ENCODE measurements at regions not wholly inside any gene's neighbourhood (a gene's known extent, or its start where the extent isn't known, plus 50 kb on each side); places are given as distances from the start of the nearest gene placed in this dataset.

GRCh38 chr2:3130889-3131635 is 246.6 kb downstream of the EIPR1 start:
- Histone ChIP-seq H3K4me1 (ENCODE audit: control insufficient read depth, low read length) (peaks cover 20% of the 10 kb centered on the region), H3K79me2 (ENCODE audit: control insufficient read depth, low read length) (no peaks in the 10 kb centered on the region), H3K27ac (ENCODE audit: low read depth, low read length) (no peak overlapping the region), H3K9me2 (replicated peaks; ENCODE audit: control insufficient read depth, low read length) (no peaks in the 10 kb centered on the region), H3F3A (ENCODE audit: control insufficient read depth, insufficient read depth) (no peaks in the 10 kb centered on the region), H3K36me3 (ENCODE audit: control insufficient read depth, low read length) (no peaks in the 10 kb centered on the region), H3K4me2 (ENCODE audit: low read length) (no peak overlapping the region), H3K4me3 (ENCODE audit: low read length) (no peak overlapping the region), H4K20me1 (ENCODE audit: control insufficient read depth, insufficient read depth, low read depth, low read length) (no peaks in the 10 kb centered on the region), H3K27me3 (ENCODE audit: control insufficient read depth, low read length) (no peaks in the 10 kb centered on the region), H3K9me3 (ENCODE audit: control insufficient read depth, insufficient read depth, low read length) (no peaks in the 10 kb centered on the region; the same call in 1 of the 2 replicates)
- TF ChIP-seq CTCF (IDR thresholded peaks at IDR 0.05; ENCODE audit: low read depth, low read length, poor library complexity, severe bottlenecking) = no peak

GRCh38 chr2:3130444-3130843 is 247.2 kb downstream of the EIPR1 start:
- peaks cover 20% of the 10 kb centered on the region for H3K4me1 ChIP-seq (ENCODE audit: control insufficient read depth, low read length)
- H3K79me2 ChIP-seq (ENCODE audit: control insufficient read depth, low read length) = no peaks in the 10 kb centered on the region

GRCh38 chr2:3129867-3130266 is 247.8 kb downstream of the EIPR1 start:
- H4K20me1 ChIP-seq (ENCODE audit: control insufficient read depth, insufficient read depth, low read depth, low read length) = no peaks in the 10 kb centered on the region
- H3K36me3 ChIP-seq (ENCODE audit: control insufficient read depth, low read length) = no peaks in the 10 kb centered on the region
- H3K4me1 ChIP-seq (ENCODE audit: control insufficient read depth, low read length) = peaks cover 20% of the 10 kb centered on the region
- no peak overlapping the region for H3K27ac ChIP-seq (ENCODE audit: low read depth, low read length)
- H3K4me3 ChIP-seq (ENCODE audit: low read length) = no peak overlapping the region
- no peaks in the 10 kb centered on the region for H3K9me2 ChIP-seq (replicated peaks; ENCODE audit: control insufficient read depth, low read length)
- H3K4me2 ChIP-seq (ENCODE audit: low read length) = no peak overlapping the region
- no peaks in the 10 kb centered on the region for H3K79me2 ChIP-seq (ENCODE audit: control insufficient read depth, low read length)
- TF ChIP-seq CTCF (IDR thresholded peaks at IDR 0.05; ENCODE audit: low read depth, low read length, poor library complexity, severe bottlenecking) (no peak), EZH2phosphoT487 (IDR thresholded peaks at IDR 0.05; ENCODE audit: borderline replicate concordance, low read length) (no peak)
- H3K27me3 ChIP-seq (ENCODE audit: control insufficient read depth, low read length) = no peaks in the 10 kb centered on the region
- no peaks in the 10 kb centered on the region for H3K9me3 ChIP-seq (ENCODE audit: control insufficient read depth, insufficient read depth, low read length)
- no peaks in the 10 kb centered on the region for H3F3A ChIP-seq (ENCODE audit: control insufficient read depth, insufficient read depth)

More at GRCh38 chr2:3130444-3130843, 247.2 kb downstream of the EIPR1 start:
- Histone ChIP-seq H3K27me3 (ENCODE audit: control insufficient read depth, low read length) (no peaks in the 10 kb centered on the region), H3K4me2 (ENCODE audit: low read length) (no peak overlapping the region), H3K36me3 (ENCODE audit: control insufficient read depth, low read length) (no peaks in the 10 kb centered on the region), H3K27ac (ENCODE audit: low read depth, low read length) (no peak overlapping the region), H4K20me1 (ENCODE audit: control insufficient read depth, insufficient read depth, low read depth, low read length) (no peaks in the 10 kb centered on the region), H3K4me3 (ENCODE audit: low read length) (no peak overlapping the region), H3K9me2 (replicated peaks; ENCODE audit: control insufficient read depth, low read length) (no peaks in the 10 kb centered on the region), H3K9me3 (ENCODE audit: control insufficient read depth, insufficient read depth, low read length) (no peaks in the 10 kb centered on the region), H3F3A (ENCODE audit: control insufficient read depth, insufficient read depth) (no peaks in the 10 kb centered on the region)
- no peak for TF ChIP-seq CTCF (IDR thresholded peaks at IDR 0.05; ENCODE audit: low read depth, low read length, poor library complexity, severe bottlenecking)
- no peak for TF ChIP-seq EZH2phosphoT487 (IDR thresholded peaks at IDR 0.05; ENCODE audit: borderline replicate concordance, low read length)

All from DOHH2 (cell line).